ENCODE measurements at regions not wholly inside any gene's neighbourhood (a gene's known extent, or its start where the extent isn't known, plus 50 kb on each side); places are given as distances from the start of the nearest gene placed in this dataset.

- no peak for ATAC-seq
Observed at GRCh38 chr1:208551633-208552320, 307.6 kb upstream of the PLXNA2 start.

GRCh38 chr1:208552928-208553327 lies 308.7 kb upstream of the PLXNA2 start:
- ATAC-seq: no peak

GRCh38 chr1:208556461-208556860 lies 312.3 kb upstream of the PLXNA2 start:
- no peak for ATAC-seq

GRCh38 chr1:208557046-208557722 lies 313.0 kb upstream of the PLXNA2 start:
- no peak for ATAC-seq

GRCh38 chr1:208557723-208558094 lies 313.5 kb upstream of the PLXNA2 start:
- ATAC-seq: no peak

- ATAC-seq: no peak
Observed at GRCh38 chr1:208559597-208560329, 315.6 kb upstream of the PLXNA2 start.

- ATAC-seq: no peak
Observed at GRCh38 chr1:208562151-208562960, 318.2 kb upstream of the PLXNA2 start.

- no peak for ATAC-seq
Observed at GRCh38 chr1:208564466-208564865, 320.3 kb upstream of the PLXNA2 start.

- ATAC-seq: no peak
Observed at GRCh38 chr1:208565756-208566440, 321.7 kb upstream of the PLXNA2 start.

- peak; percentile 77 for ATAC-seq
Observed at GRCh38 chr1:208569181-208569580, 325.0 kb upstream of the PLXNA2 start.

- no peak for ATAC-seq
Observed at GRCh38 chr1:208570362-208570761, 326.2 kb upstream of the PLXNA2 start.

- no peak for ATAC-seq
Observed at GRCh38 chr1:208576425-208576824, 332.2 kb upstream of the PLXNA2 start.

GRCh38 chr1:208577381-208577905 lies 333.3 kb upstream of the PLXNA2 start:
- ATAC-seq: no peak

- ATAC-seq: no peak
Observed at GRCh38 chr1:208581209-208581608, 337.0 kb upstream of the PLXNA2 start.

GRCh38 chr1:208581667-208582066 lies 337.5 kb upstream of the PLXNA2 start:
- ATAC-seq: no peak

GRCh38 chr1:208584167-208584755 lies 340.1 kb upstream of the PLXNA2 start:
- ATAC-seq: no peak

- no peak for ATAC-seq
Observed at GRCh38 chr1:208587110-208587509, 342.9 kb upstream of the PLXNA2 start.

GRCh38 chr1:208593306-208594006 lies 349.3 kb upstream of the PLXNA2 start:
- ATAC-seq: no peak

- ATAC-seq: no peak
Observed at GRCh38 chr1:208595236-208595635, 351.1 kb upstream of the PLXNA2 start.

- no peak for ATAC-seq
Observed at GRCh38 chr1:208595745-208596144, 351.6 kb upstream of the PLXNA2 start.

- no peak for ATAC-seq
Observed at GRCh38 chr1:208597571-208597970, 353.4 kb upstream of the PLXNA2 start.

Measured in esophagus mucosa (tissue), 1 donor.